Suprapubic skin (tissue), 4 donors: ENCODE measurements at regions not wholly inside any gene's neighbourhood (a gene's known extent, or its start where the extent isn't known, plus 50 kb on each side); places are given as distances from the start of the nearest gene placed in this dataset.

ENCODE experiments used
- EP300 ChIP-seq: sonication (generic); formaldehyde crosslinking; IDR thresholded peaks from one replicate; pipeline ENCODE4 v1.6.1; 2017; ENCODE audit warnings: antibody characterized with exemption
- POLR2A ChIP-seq, 2 donors: fragments of 450-650 bp; IDR thresholded peaks; one replicate each; pipeline ENCODE4 v1.6.1; 2017; ENCODE audit warnings: antibody characterized with exemption in 2 of 2, mild to moderate bottlenecking in 2 of 2, moderate library complexity in 2 of 2
- POLR2AphosphoS5 ChIP-seq, 3 donors: sonication (generic); formaldehyde crosslinking; IDR thresholded peaks; one replicate each; pipeline ENCODE4 v1.6.1; 2017; ENCODE audit warnings: antibody characterized with exemption in 3 of 3
- TF ChIP-seq, protein P1 (sequence below), 2 donors: fragments of 200-600 bp in 1 of 2; fragments of 450-650 bp in 1 of 2; sonication (generic) in 1 of 2; IDR thresholded peaks; one replicate each; pipeline ENCODE4 v1.5.1; 2016 to 2019; ENCODE audit warnings: antibody characterized with exemption in 2 of 2, mild to moderate bottlenecking in 1 of 2, moderate library complexity in 1 of 2

DNA sequence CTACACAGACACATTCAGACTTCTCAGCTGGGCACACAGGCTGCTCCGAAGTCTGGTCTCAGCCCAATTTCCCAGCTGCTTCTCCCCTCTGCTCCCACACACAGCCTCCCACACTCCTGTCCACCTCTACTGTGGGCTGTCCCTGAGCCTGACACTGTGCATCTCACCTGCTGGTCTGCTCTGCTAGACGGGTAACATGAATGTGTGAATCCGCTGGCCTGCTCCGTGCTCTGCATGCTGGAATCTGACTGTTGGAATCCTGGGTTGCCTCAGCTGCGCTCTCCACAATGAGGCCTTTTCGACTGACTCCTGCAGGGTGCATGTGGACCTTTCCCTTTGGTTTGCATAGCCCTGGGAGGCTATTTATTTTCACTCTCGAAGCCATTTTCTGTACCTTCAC lies 489.5 kb upstream of the B3GAT1 start:
- TF ChIP-seq, protein P1, sequence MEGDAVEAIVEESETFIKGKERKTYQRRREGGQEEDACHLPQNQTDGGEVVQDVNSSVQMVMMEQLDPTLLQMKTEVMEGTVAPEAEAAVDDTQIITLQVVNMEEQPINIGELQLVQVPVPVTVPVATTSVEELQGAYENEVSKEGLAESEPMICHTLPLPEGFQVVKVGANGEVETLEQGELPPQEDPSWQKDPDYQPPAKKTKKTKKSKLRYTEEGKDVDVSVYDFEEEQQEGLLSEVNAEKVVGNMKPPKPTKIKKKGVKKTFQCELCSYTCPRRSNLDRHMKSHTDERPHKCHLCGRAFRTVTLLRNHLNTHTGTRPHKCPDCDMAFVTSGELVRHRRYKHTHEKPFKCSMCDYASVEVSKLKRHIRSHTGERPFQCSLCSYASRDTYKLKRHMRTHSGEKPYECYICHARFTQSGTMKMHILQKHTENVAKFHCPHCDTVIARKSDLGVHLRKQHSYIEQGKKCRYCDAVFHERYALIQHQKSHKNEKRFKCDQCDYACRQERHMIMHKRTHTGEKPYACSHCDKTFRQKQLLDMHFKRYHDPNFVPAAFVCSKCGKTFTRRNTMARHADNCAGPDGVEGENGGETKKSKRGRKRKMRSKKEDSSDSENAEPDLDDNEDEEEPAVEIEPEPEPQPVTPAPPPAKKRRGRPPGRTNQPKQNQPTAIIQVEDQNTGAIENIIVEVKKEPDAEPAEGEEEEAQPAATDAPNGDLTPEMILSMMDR (IDR thresholded peaks at IDR 0.05): no peak
- no peak for TF ChIP-seq POLR2A (IDR thresholded peaks at IDR 0.05)
- TF ChIP-seq POLR2AphosphoS5 (IDR thresholded peaks at IDR 0.05): no peak
- no peak for TF ChIP-seq EP300
